SIG-M5 treated with dmso at 0.1 percent for 504 hours (cell line): ENCODE measurements at regions not wholly inside any gene's neighbourhood (a gene's known extent, or its start where the extent isn't known, plus 50 kb on each side); places are given as distances from the start of the nearest gene placed in this dataset.

Source experiments
- DNase-seq: peaks from one replicate; lab custom pipeline; 2025; ENCODE audit not compliant: unreplicated experiment; lab: John Stamatoyannopoulos, UW

DNA sequence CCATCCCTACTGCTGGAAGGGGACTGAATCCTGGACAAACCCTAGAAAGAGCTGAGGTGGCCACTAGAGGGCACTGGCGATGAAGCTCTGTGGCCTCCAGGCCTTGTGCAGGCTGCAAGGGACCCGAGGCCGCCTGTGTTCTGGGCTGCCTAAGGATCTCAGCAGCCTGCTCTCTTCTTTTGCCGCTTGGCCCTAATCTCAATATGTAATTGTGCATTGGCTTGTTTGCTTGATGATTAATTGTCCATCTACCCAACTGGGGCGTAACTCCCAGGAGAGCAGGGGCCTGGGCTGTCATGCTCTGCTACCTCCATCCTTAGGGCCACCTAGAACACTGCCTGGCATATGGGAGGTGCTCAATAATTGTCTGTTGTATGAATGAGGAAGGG lies 73.8 kb downstream of the SYNE3 start:
- DNase-seq = peak; percentile 69

DNA sequence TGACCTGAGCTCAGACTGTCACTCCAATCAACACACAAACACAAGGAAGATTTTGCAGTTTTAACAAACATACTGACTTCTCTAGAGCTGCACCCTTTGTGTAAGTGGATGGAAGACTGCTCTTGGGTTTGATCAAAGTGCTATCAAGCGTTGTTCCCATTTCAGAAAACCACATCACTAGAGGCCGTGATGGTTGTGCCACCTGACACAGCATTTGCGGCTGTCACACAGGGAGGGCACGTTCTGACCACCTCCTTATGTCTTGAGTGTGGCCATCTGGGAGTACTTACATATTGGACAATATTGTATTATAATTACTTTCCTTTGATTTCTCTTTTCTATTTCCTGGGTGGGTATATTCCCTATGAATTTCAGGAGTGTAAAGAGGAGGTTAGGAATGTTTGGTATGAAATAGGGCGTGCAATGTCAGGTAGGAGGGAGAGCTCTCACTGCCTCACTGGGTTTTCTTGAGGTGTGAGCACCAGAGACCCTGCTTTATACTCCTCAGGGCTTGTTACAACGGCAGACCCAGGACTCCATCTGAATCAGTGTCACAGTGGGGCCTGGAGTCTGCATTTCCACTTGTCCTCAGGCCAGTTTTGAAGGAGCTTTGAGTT lies 74.3 kb downstream of the SYNE3 start:
- no peak for DNase-seq

GRCh38 chr14:95440951-95441350 lies 75.5 kb downstream of the SYNE3 start:
- DNase-seq = no peak

GRCh38 chr14:95440496-95440895 lies 76.0 kb downstream of the SYNE3 start:
- DNase-seq = no peak

- no peak for DNase-seq
These were observed 76.6 kb downstream of the SYNE3 start for GRCh38 chr14:95439881-95440280.

DNA sequence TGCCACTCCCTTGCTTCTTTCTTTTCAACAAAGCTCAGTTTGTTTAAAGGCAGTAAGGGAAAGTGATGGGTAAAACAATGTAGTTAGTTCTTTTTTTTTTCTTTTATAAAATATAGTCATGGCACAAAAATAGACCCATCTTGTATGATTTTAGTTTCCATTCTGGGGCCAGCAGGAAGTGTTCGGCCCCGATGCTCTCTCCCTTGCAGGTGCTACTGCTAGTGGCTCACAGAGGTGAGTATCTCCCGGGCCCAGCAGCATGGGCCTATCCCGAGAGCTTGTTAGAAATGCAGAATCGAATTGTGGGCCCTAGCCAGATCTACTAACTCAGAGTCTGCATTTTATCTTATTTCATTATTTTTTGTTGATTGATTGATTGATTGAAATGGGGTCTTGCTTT lies 78.7 kb downstream of the SYNE3 start:
- no peak for DNase-seq

GRCh38 chr14:95436354-95436753 lies 80.1 kb downstream of the SYNE3 start:
- DNase-seq = no peak

GRCh38 chr14:95434121-95434520 lies 82.3 kb downstream of the SYNE3 start:
- no peak for DNase-seq

DNA sequence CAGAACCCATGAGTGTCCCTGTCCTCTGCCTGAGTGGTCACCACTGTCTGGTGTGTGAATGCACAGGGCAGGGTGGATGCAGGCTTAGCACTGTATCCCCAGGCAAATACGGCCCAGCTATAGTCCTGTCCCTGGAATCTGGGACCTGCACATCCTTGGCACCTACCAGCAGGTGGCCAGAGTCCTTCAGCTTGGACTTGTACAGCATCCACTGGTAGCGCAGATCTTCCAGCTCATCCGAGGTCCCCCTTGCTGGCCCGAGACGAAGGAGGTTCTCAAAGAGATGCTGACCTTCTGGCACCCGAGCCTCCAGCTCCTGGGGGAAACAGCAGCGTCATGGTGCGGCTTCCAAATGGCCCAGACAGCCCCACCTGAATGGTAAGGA lies 83.4 kb downstream of the SYNE3 start:
- no peak for DNase-seq

GRCh38 chr14:95432144-95433093 lies 84.0 kb downstream of the SYNE3 start:
- no peak for DNase-seq

DNA sequence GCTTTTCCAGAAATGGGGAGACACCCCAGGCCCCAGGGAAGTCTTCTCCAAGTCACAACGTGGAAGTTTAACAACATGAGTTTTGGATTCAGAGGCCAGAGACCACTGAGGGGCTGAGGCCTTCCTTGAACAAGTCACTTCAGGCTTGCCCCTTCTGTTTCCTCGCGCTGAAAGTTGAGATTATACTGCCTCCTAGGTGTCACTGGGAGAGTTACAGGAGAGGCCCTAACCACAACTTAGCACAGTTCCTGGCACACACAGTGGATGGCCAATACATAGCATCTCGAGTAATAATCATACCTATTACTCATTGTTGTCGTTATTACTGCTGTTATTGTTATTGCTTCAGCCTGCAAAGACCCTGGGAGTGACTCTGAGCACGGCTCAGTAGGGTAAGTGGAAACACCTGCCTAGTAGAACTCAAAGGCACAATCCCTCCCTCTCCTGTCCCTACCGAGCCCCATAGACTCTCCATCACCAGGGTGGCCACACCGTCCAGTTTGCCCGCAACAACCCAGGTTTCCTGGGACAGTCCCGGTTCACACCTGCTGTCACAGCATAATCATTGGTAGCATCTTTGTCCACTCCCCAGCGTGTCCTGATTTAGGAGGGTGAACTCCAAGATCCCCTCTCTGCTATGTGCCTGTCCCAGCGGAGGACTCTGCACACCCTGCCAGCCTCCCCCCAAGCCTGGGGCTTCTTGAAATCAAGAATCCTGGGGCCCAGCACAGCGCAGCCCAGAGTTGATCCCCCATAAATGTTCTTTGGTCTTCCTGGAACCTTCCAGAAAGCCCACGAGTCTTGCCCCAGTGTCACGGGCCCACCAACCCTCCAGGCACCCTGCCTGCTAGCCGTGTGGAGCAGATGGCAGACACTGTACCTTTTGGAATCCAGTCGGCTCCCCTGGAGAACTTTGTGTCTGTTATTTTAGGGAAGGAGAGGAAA lies 85.0 kb downstream of the SYNE3 start:
- peak; percentile 19 for DNase-seq

DNA sequence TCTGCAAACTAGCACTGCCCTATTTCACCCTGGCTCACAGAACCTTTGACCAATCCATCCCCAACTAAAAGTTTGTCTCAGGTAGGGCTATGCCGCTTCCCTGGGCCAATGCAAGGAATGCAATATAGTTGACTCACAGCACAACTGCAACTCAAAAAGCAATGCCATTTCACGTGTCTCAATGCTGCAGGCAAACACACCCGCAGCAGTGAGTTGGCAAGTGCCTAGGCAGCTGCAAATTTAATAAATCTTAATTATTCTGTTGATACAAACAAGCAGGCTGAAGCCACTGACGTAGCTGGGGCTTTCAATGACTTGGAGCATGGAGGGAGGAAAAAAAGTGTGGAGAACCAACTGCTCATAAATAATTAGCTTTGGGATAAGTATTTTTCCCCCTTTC lies 87.9 kb downstream of the SYNE3 start:
- DNase-seq = no peak

DNA sequence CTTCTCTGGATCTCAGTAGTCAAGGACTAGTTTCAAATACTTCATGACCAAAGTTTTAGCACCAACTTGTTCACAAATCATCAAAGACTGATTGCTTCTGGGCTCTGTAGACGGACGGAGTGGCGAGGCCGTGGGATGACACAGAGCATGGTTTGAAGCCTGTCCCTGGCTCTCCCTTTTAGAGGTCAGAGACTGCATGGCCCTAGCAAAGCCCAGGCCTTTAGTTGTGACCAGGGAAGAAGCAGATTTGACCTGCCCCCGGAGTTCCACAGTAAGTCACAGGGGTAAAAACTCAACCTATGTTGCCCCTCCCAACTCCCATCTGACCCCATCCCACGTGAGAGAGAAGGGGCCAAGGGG lies 90.4 kb downstream of the SYNE3 start:
- no peak for DNase-seq

DNA sequence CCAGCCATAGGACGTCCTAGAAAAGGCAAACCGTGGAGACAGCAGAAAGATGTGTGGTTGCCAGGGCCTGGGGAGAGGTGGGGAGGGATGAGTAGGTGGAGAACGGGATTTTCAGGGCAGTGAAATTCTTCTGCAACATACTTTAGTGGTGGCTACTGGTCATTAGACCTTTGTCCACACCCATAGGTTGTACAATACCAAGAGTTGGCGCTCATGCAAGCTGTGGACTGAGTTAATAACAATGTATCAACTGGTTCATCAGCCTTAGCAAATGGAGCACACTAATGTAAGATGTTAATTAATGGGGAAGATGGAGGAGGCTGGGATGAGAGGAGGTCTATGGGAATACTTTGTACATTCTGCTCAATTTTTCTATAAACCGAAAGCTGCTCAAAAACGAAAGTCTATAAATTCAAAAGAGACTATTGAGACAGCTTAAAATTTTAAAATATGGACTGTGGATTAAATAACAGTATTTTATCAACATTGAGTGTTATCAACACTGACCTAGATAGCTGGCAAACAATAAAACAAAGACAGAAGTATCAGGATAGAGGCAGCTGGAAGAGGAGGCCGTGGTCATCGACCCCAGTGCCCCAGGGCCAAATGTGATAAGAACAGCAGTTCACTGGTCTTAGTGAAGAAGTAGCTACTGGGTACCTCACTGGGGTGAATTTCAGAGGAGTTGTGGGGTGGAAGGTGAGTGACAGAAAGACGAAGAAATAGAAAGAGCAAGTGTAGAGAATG lies 90.9 kb downstream of the SYNE3 start:
- no peak for DNase-seq

DNA sequence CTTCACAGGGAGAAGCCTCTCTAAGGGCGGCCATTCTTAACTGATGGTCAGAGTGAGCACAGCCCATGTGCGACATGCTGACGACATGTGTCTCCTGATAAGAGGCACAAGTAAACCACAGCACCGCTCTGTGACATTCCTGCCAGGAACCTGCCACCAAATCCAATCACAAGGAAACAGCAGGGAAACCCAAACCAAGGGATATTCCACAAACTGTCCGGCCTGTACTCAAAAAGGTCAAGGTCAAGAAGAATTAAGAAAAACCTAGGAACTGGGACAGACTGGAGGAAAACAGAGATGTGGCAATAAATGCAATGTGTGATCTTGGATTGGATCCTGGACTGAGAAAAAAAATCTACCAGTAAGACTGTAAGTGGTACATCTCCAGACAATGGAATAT lies 91.9 kb downstream of the SYNE3 start:
- DNase-seq = no peak

DNA sequence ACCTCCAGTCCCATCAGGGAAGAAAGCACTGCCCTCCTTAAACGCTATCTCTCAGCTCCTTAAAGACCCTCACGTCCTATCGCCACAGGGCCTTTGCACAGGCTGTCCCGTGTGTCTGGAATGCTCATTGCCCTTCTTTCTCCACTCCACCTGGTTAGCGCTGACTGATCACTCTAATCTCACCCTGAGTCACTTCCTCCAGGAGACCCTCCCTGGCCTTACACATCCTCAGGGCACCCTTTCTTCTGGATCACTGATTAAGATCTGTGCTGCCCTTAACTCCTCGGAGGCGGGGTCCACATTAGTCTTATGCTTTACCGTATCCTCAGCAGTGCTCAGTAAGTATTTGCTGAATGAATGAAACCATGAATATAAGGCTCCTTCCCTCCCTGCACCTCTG lies 94.7 kb downstream of the SYNE3 start:
- DNase-seq = no peak

DNA sequence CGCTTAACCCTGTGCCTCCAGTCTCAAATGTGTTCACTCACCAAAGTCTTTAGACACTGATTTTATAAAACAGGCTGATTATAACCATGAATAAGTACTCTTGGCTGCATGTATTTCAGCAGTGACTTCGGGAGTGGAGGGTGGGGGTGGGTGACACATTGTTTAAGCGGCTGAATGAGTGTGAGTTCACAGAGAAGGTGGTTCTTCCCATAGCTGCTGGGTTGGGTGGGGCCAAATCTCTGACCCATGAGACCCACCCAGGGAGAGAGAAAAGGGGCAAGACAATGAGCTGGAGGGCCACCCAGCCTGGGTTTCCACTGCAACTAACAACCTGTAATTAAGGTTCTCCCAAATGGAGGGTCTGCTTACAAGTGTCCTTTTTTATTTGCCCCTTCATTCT lies 96.4 kb downstream of the SYNE3 start:
- no peak for DNase-seq

DNA sequence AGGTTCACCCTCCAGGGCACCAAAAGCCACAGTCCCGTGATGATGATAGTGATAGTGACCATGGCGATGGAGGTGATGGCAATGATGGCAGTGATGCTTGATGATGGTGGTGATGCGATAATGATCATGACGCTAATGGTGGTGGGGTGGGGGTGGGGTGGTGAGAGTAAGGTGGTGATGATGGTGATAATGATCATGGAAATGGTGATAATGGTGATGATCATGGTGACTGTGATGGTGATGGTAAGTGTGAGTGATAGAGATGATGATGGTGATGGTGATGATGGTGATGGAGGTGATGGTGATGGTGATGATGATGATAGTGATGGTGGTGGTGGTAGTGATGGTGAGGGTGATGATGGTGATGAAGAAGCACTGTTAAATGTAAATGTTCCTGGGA lies 96.9 kb downstream of the SYNE3 start:
- DNase-seq = no peak

- no peak for DNase-seq
These were observed 97.6 kb downstream of the SYNE3 start for GRCh38 chr14:95418858-95419257.

- no peak for DNase-seq
These were observed 97.8 kb upstream of the CLMN start for GRCh38 chr14:95417492-95417891.

GRCh38 chr14:95415993-95416392 lies 96.3 kb upstream of the CLMN start:
- no peak for DNase-seq
